ENCODE measurements at regions not wholly inside any gene's neighbourhood (a gene's known extent, or its start where the extent isn't known, plus 50 kb on each side); places are given as distances from the start of the nearest gene placed in this dataset.

- no peak for TF ChIP-seq CTCF (IDR thresholded peaks at IDR 0.05; ENCODE audit: low read depth, low read length)
- TF ChIP-seq EZH2phosphoT487 (IDR thresholded peaks at IDR 0.05; ENCODE audit: low read depth), result no peak
Measured at GRCh38 chr20:10805764-10806163, 132.0 kb upstream of the JAG1 start.

All from OCI-LY3 (cell line).